Transverse colon (tissue), 4 donors: ENCODE measurements at regions not wholly inside any gene's neighbourhood (a gene's known extent, or its start where the extent isn't known, plus 50 kb on each side); places are given as distances from the start of the nearest gene placed in this dataset.

ENCODE experiments used
- DNase-seq: peaks from one replicate; pipeline ENCODE4 v3.0.0-alpha.2; 2019
- H3K27ac ChIP-seq, 4 donors: fragments of 200-600 bp; sonication (generic); 2 replicates each; pipeline ENCODE4 v1.5.1; 2016 to 2018; ENCODE audit warnings: inconsistent platforms in 4 of 4
- H3K27me3 ChIP-seq: fragments of 200-600 bp; sonication (generic); 2 replicates; pipeline ENCODE4 v1.5.1; 2017; ENCODE audit warnings: inconsistent platforms
- H3K36me3 ChIP-seq, 4 donors: fragments of 200-600 bp; sonication (generic); 2 replicates each; pipeline ENCODE4 v1.5.1; 2017 to 2019; ENCODE audit warnings: inconsistent platforms in 4 of 4
- H3K4me1 ChIP-seq, 4 donors: fragments of 200-600 bp; sonication (generic); 2 replicates each; pipeline ENCODE4 v1.5.1; 2017 to 2020; ENCODE audit warnings: inconsistent platforms in 4 of 4
- H3K4me3 ChIP-seq, 4 donors: fragments of 200-600 bp; sonication (generic); 1 replicate in 1 of 4; 2 replicates in 3 of 4; pipeline versions ENCODE4 v1.5.1 to v1.6.1; 2017 to 2019; ENCODE audit warnings: inconsistent platforms in 4 of 4
- H3K9me3 ChIP-seq, 2 donors: fragments of 200-600 bp; sonication (generic); 2 replicates each; pipeline ENCODE4 v1.5.1; 2017 to 2019; ENCODE audit warnings: inconsistent platforms in 2 of 2
- CTCF ChIP-seq, 5 experiments: fragments of 200-600 bp in 3 of 5; fragments of 450-650 bp in 2 of 5; sonication (generic) in 3 of 5; IDR thresholded peaks; 1 replicate in 2 of 5; 2 replicates in 3 of 5; pipeline ENCODE4 v1.5.1; 2016 to 2017; ENCODE audit warnings: antibody characterized with exemption in 5 of 5, inconsistent platforms in 3 of 5, mild to moderate bottlenecking in 2 of 5, moderate library complexity in 1 of 5
- EP300 ChIP-seq: sonication (generic); formaldehyde crosslinking; IDR thresholded peaks from one replicate; pipeline ENCODE4 v1.6.1; 2017; ENCODE audit warnings: antibody characterized with exemption, low read depth
- POLR2A ChIP-seq: fragments of 450-650 bp; IDR thresholded peaks from one replicate; pipeline ENCODE4 v1.6.1; 2016; ENCODE audit warnings: antibody characterized with exemption, mild to moderate bottlenecking, moderate library complexity
- POLR2AphosphoS5 ChIP-seq, 3 donors: sonication (generic); formaldehyde crosslinking; IDR thresholded peaks; one replicate each; pipeline ENCODE4 v1.6.1; 2016; ENCODE audit warnings: antibody characterized with exemption in 3 of 3
- WGBS, 2 donors: methylation state at CpG; one replicate each; pipeline ENCODE4 v1.1.5; 2018; ENCODE audit warnings: low coverage in 1 of 2; 5-methylcytosine and 5-hydroxymethylcytosine counted together
- in situ Hi-C, 4 donors: fragments of 200-750 bp; cut with MboI; loops; one replicate each; pipeline versions ENCODE4 v1.15.0 to v1.15.1; 2017; ENCODE audit warnings: low sequenced_read_pairs in 3 of 4, low pct_ligation_motif_present in 1 of 4, low pct_unique_long_range_greater_than_20kb in 1 of 4
- intact Hi-C: fragments of 100-400 bp; cut with DNase I; formaldehyde crosslinking; loops from one replicate; pipeline ENCODE4 v1.15.1; 2023; ENCODE audit warnings: low total_unique reads

DNA sequence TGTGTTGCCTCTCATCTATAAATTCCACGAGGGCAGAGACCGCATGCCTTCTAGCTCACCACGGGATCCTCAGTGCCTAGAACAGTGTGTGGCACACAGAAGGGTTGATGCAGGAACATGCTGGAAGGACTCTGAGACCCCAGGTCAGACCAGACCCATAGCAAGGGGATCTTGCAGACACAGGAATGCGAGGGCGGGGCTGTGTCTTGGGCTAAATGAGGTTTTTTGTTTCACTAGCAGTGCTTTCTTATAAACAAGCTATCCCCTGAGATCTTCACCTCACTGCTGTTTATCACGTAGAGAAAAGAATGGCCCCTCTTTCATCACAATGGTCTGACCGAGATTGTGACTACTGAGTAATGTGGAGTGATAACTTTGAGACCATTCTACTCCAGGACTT lies 122.4 kb downstream of the IRX2 start:
- in situ Hi-C loops = no loop called here
- no peaks in the 10 kb centered on the region for H3K4me1 ChIP-seq
- WGBS, 2 donors = 50% methylated on average over 7 of the region's 7 CpGs; no CpG with 5 or more reads in 1 of the 2 donors
- no peak overlapping the region for H3K4me3 ChIP-seq
- no peak overlapping the region for H3K27ac ChIP-seq
- no peaks in the 10 kb centered on the region for H3K36me3 ChIP-seq
- TF ChIP-seq POLR2A = no peak
- no peak for TF ChIP-seq POLR2AphosphoS5 (IDR thresholded peaks at IDR 0.05)
- no peak for TF ChIP-seq CTCF (IDR thresholded peaks at IDR 0.05)
- no peak for TF ChIP-seq EP300
- no peaks in the 10 kb centered on the region for H3K27me3 ChIP-seq
- DNase-seq = no peak
- intact Hi-C loops = no loop called here
- H3K9me3 ChIP-seq = no peaks in the 10 kb centered on the region

- no peaks in the 10 kb centered on the region for H3K4me1 ChIP-seq
- H3K9me3 ChIP-seq = no peaks in the 10 kb centered on the region
- TF ChIP-seq POLR2AphosphoS5 (IDR thresholded peaks at IDR 0.05) = no peak
- TF ChIP-seq CTCF (IDR thresholded peaks at IDR 0.05) = no peak
- TF ChIP-seq EP300 = no peak
- no peak for TF ChIP-seq POLR2A
- no peak overlapping the region for H3K27ac ChIP-seq
- in situ Hi-C loops = no loop called here
- no peak overlapping the region for H3K4me3 ChIP-seq
- H3K36me3 ChIP-seq = no peaks in the 10 kb centered on the region
- no peak for DNase-seq
- intact Hi-C loops = no loop called here
- H3K27me3 ChIP-seq = no peaks in the 10 kb centered on the region
- 80 to 85% methylated on average over 6 to 13 of the region's 13 CpGs for WGBS, 2 donors
Measured at GRCh38 chr5:2627867-2628266, 123.6 kb downstream of the IRX2 start.

DNA sequence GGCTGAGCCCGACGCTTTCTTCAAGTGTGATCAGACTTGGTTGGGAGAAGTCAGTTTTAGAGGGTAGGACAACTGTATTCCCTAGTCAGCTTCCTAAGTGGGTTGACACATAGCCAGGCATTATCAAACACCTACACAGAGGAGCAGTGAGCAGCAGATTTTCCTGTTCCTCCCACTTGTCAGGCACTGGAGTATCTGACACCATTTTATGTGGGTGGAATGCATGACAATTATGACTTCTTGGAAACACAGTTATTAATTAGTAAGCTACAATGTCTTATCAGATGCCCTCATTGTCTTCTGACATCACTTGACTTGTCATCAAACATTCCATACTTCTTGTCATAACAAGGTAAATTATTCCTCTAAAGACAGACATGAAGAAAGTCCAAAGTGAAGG lies 124.9 kb downstream of the IRX2 start:
- intact Hi-C loops = no loop called here
- Histone ChIP-seq H3K27me3 (no peaks in the 10 kb centered on the region), H3K27ac (no peak overlapping the region), H3K9me3 (no peaks in the 10 kb centered on the region), H3K36me3 (no peaks in the 10 kb centered on the region), H3K4me1 (no peaks in the 10 kb centered on the region), H3K4me3 (no peak overlapping the region)
- WGBS, 2 donors = 94 to 100% methylated on average over 2 of the region's 2 CpGs
- DNase-seq = no peak
- in situ Hi-C loops = no loop called here
- TF ChIP-seq POLR2AphosphoS5 (IDR thresholded peaks at IDR 0.05) (no peak), CTCF (IDR thresholded peaks at IDR 0.05) (no peak), EP300 (no peak), POLR2A (no peak)

- Histone ChIP-seq H3K4me1 (no peaks in the 10 kb centered on the region), H3K9me3 (no peaks in the 10 kb centered on the region), H3K27me3 (no peaks in the 10 kb centered on the region), H3K27ac (no peak overlapping the region), H3K36me3 (no peaks in the 10 kb centered on the region), H3K4me3 (no peak overlapping the region)
- WGBS, 2 donors = 60 to 63% methylated on average over 5 of the region's 5 CpGs
- in situ Hi-C loops = no loop called here
- no peak for DNase-seq
- intact Hi-C loops = no loop called here
- TF ChIP-seq CTCF (IDR thresholded peaks at IDR 0.05) = no peak
- no peak for TF ChIP-seq POLR2A
- TF ChIP-seq EP300 = no peak
- TF ChIP-seq POLR2AphosphoS5 (IDR thresholded peaks at IDR 0.05) = no peak
Measured at GRCh38 chr5:2622866-2623265, 128.6 kb downstream of the IRX2 start.
